PC-9 (cell line): ENCODE measurements at regions not wholly inside any gene's neighbourhood (a gene's known extent, or its start where the extent isn't known, plus 50 kb on each side); places are given as distances from the start of the nearest gene placed in this dataset.

Source experiments
- CTCF ChIP-seq: fragments of 200-600 bp; sonication (generic); conservative IDR thresholded peaks from 2 replicates; pipeline ENCODE4 v1.6.1; 2017; ENCODE audit warnings: mixed run types, antibody characterized with exemption, mild to moderate bottlenecking, moderate library complexity
- EZH2 ChIP-seq: fragments of 200-600 bp; sonication (generic); IDR thresholded peaks from 2 replicates; pipeline ENCODE4 v1.8.0; 2017; ENCODE audit warnings: antibody characterized with exemption, low read depth

- no peak for TF ChIP-seq CTCF
- no peak for TF ChIP-seq EZH2
Observed at GRCh38 chr4:38489924-38490639, 173.9 kb upstream of the KLF3 start.
